ENCODE measurements at regions not wholly inside any gene's neighbourhood (a gene's known extent, or its start where the extent isn't known, plus 50 kb on each side); places are given as distances from the start of the nearest gene placed in this dataset.

- peak; percentile 37 to 85 for DNase-seq
Measured at GRCh38 chr12:69065775-69066174, 132.8 kb upstream of the CPM start.

- peak in 1 of 2 experiments; percentile 39 for DNase-seq
Measured at GRCh38 chr12:69066492-69067373, 133.8 kb upstream of the CPM start.

DNA sequence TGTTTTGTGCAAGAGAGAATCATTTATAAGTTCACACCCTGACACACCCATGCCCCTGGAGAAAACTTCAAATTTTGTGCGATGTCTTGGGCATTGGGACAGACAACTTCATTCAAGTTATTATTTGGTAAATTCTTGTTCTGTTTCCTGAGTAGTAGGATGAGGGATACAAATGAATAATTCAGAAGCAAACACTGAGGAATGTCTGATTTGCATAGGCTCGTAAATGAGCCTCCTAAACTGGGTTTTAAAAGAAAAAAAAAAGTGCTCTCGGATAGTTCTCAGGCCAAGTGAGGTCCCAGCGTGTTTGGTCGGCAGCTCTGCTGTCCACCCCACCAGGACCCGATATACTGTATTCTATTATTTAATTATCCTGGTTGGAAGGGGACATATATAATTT lies 134.7 kb upstream of the CPM start:
- no peak for DNase-seq

GRCh38 chr12:69068448-69068847 lies 135.5 kb upstream of the CPM start:
- DNase-seq = no peak

- DNase-seq = no peak
Measured at GRCh38 chr12:69069479-69069878, 136.5 kb upstream of the CPM start.

DNA sequence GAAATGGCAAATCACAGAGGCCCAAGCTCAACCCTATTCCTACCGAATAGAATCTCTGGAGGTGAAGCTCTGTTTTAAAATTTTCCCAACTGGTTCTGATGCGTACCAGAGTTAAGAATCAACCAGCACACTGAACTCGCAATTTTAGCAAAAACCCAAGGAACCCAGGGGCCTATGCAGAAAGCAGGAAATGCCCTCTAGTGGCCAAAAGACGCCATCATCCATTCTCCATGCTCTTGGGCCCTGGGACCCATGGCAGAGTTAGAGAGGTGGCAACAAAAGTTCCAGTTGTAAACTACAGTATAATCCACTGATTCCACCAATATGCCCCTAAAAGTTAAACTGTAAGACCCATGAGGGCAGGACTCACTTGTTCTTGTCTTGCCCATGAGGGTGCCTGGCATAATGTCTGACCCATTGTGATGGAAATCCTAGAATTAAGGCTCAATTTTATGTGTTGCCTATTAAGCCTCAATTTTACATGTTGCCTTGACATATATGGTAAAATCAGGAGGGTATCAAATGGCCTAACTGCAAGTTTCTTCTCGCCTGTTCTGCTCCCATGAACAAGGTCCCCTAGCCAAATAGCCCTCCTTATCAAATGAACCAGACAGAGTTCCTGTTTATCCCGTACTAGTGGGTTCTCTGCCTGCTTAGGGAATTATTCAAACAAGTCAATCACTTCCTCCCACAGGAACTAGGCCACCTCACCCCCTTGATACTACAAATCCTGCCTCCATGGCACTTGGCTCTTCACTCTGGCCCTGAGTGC lies 137.5 kb upstream of the CPM start:
- DNase-seq = peak; percentile 52 to 62

GRCh38 chr12:69071091-69071370 lies 138.1 kb upstream of the CPM start:
- DNase-seq = no peak

GRCh38 chr12:69073035-69073434 lies 140.1 kb upstream of the CPM start:
- DNase-seq = no peak

DNA sequence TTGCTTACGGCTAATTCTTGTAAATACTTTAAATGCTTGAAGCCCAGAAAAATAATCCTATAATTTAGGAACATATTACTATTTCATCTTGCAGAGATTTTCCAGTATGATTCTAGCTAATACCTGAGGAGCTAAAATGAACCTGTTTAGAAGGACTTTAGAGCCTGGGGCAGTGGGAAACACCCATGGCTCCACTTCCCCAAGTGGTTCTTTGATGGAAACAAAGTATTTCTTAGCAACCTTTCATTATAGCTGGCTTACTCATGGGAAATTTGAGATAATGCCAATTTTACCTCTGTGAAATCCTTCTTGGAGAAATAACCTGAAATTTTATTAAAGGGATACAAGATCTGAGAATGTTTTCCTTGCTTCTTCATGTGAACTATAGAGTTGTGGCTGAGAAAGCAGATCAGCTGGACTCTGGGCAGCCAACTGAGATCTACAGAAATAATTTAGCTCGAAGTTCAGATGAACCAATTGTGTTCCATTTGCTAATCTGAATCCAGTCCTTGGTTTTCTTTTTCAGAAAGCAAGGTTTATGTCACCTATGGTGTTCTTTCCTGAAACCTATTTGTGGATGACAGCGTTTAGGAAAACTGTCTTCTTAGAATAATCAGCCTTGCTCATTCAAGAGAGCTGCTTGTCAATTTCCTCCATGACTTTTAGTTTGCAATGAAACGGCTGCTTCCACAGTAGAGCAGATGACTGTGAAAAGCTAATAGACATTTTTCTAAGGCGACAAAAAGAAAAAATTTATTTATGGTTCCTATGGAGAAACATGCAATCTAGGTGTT lies 141.8 kb upstream of the CPM start:
- DNase-seq = no peak

GRCh38 chr12:69083689-69084088 lies 150.7 kb upstream of the CPM start:
- no peak for DNase-seq

- DNase-seq = no peak
Measured at GRCh38 chr12:69084816-69085378, 151.9 kb upstream of the CPM start.

- DNase-seq = no peak
Measured at GRCh38 chr12:69085852-69086251, 152.9 kb upstream of the CPM start.

- no peak for DNase-seq
Measured at GRCh38 chr12:69087986-69088385, 151.4 kb upstream of the CPSF6 start.

DNA sequence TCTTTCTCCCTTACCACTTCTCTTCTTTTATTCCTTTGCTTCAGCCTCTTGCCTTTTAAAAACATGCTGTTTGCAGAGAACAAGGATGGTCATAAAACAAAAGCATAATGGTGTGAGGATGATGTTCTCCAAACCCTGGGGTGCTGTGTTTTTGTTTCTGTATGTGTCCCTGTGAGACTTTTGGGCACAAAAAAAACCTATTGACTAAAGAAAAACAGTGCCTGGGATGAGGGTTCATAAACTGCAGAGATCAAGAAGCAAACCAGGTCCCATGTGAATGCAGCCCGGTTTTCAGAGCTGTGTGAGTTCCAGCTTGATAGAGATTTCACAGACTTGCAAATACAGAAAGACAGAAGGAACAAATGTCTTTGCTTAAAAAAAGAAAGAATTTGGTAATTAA lies 148.6 kb upstream of the CPSF6 start:
- no peak for DNase-seq

GRCh38 chr12:69091442-69092017 lies 147.8 kb upstream of the CPSF6 start:
- no peak for DNase-seq

GRCh38 chr12:69092137-69092536 lies 147.2 kb upstream of the CPSF6 start:
- no peak for DNase-seq

GRCh38 chr12:69094606-69095216 lies 144.7 kb upstream of the CPSF6 start:
- no peak for DNase-seq

- peak; percentile 43 to 65 for DNase-seq
Measured at GRCh38 chr12:69095765-69096477, 143.4 kb upstream of the CPSF6 start.

DNA sequence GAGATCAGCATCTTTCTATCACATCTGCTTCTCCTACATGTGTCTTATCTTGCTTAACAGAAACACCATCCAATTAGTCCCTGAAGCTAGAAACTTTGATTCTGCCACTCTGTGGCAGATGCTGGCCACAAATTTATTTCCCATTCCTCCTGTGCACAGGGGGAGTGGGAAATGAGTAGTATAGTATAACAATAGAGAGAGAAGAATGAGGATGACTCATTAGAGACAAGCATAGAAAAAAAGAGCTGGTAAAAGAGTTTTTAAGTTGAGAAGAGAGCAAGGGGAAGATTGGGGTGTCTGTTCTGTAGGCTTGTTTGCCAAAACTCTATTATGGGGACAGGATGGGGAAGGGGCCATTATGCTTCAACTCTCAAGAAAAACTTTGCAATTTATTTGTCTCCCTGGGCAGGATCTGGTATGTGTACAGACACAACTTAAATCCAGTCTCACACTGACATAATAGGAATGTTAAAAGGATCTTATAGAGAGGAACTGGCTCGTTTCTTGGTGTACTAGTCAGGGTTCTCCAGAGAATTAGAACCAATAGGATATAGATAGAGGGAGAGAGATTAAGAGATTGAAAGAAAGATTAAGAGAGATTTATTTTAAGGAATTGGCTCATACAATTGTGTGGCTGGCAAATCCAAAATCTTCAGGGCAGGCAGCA lies 142.6 kb upstream of the CPSF6 start:
- DNase-seq = no peak

- no peak for DNase-seq
Measured at GRCh38 chr12:69097619-69098368, 141.6 kb upstream of the CPSF6 start.
